Prostate gland (tissue), 2 donors: ENCODE measurements at regions not wholly inside any gene's neighbourhood (a gene's known extent, or its start where the extent isn't known, plus 50 kb on each side); places are given as distances from the start of the nearest gene placed in this dataset.

Experiments used
- POLR2A ChIP-seq: fragments of 450-650 bp; IDR thresholded peaks from one replicate; pipeline ENCODE4 v1.6.1; 2016; ENCODE audit warnings: antibody characterized with exemption, mild to moderate bottlenecking
- TF ChIP-seq, protein P1 (sequence below), 4 experiments: fragments of 200-600 bp in 2 of 4; fragments of 450-650 bp in 2 of 4; sonication (generic) in 2 of 4; IDR thresholded peaks; 1 replicate in 3 of 4; 2 replicates in 1 of 4; pipeline ENCODE4 v1.5.1; 2016 to 2019; ENCODE audit warnings: antibody characterized with exemption in 4 of 4, mild to moderate bottlenecking in 2 of 4, moderate library complexity in 2 of 4

DNA sequence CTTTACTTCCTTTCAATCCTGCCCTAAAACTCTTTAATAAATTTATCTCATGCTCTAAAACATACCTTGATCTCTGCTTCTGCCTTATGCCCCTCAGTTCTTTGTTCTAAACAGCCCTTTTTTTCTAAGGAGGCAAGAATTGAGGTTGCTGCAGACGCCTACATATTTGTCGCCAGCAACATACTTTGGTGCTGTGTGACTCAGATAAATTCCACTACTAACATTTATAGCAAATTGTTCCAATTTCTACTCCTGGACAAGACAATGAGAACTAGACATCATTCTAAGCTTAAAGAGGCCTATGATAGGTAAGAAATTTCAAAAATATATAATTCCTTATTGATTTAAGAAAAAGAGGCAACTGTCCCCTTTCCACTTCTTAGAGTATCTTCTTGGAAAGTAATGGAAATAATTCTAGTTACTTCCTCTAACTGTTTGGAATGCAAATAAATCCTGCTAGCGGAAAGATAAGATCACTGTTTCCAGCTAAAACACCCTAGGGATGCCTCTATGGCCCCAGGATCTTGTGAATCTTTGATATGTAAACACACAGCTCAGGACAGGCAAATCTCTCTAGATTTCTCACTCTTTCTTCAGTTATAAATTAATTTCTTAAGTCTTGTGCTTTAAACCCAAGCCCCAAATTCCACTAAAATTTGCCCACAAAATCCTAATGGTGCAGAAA lies 869.1 kb downstream of the KCNT2 start:
- TF ChIP-seq, protein P1, sequence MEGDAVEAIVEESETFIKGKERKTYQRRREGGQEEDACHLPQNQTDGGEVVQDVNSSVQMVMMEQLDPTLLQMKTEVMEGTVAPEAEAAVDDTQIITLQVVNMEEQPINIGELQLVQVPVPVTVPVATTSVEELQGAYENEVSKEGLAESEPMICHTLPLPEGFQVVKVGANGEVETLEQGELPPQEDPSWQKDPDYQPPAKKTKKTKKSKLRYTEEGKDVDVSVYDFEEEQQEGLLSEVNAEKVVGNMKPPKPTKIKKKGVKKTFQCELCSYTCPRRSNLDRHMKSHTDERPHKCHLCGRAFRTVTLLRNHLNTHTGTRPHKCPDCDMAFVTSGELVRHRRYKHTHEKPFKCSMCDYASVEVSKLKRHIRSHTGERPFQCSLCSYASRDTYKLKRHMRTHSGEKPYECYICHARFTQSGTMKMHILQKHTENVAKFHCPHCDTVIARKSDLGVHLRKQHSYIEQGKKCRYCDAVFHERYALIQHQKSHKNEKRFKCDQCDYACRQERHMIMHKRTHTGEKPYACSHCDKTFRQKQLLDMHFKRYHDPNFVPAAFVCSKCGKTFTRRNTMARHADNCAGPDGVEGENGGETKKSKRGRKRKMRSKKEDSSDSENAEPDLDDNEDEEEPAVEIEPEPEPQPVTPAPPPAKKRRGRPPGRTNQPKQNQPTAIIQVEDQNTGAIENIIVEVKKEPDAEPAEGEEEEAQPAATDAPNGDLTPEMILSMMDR (IDR thresholded peaks at IDR 0.05): no peak
- no peak for TF ChIP-seq POLR2A
